GM18870 (cell line): ENCODE measurements at regions not wholly inside any gene's neighbourhood (a gene's known extent, or its start where the extent isn't known, plus 50 kb on each side); places are given as distances from the start of the nearest gene placed in this dataset.

Source experiments
- ATAC-seq: cut with Tn5 transposase; IDR thresholded peaks from one replicate; pipeline ENCODE4 v1.9.1; 2021; ENCODE audit warnings: moderate library complexity; ENCODE audit not compliant: unreplicated experiment

- ATAC-seq: no peak
Observed at GRCh38 chr9:90311811-90312210, 330.8 kb downstream of the DIRAS2 start.

GRCh38 chr9:90322296-90322695, 320.3 kb downstream of the DIRAS2 start:
- ATAC-seq: no peak

- no peak for ATAC-seq
Observed at GRCh38 chr9:90325913-90326653, 316.5 kb downstream of the DIRAS2 start.

GRCh38 chr9:90330231-90330630, 312.4 kb downstream of the DIRAS2 start:
- no peak for ATAC-seq

GRCh38 chr9:90331826-90332575, 310.6 kb downstream of the DIRAS2 start:
- no peak for ATAC-seq

- ATAC-seq: no peak
Observed at GRCh38 chr9:90333226-90333625, 309.4 kb downstream of the DIRAS2 start.

GRCh38 chr9:90340421-90340820, 302.2 kb downstream of the DIRAS2 start:
- ATAC-seq: no peak

- ATAC-seq: no peak
Observed at GRCh38 chr9:90342607-90343006, 300.0 kb downstream of the DIRAS2 start.

- no peak for ATAC-seq
Observed at GRCh38 chr9:90343366-90343765, 299.3 kb downstream of the DIRAS2 start.

- ATAC-seq: no peak
Observed at GRCh38 chr9:90343991-90344390, 298.6 kb downstream of the DIRAS2 start.

- no peak for ATAC-seq
Observed at GRCh38 chr9:90365666-90366065, 277.0 kb downstream of the DIRAS2 start.

- ATAC-seq: no peak
Observed at GRCh38 chr9:90368241-90368640, 274.4 kb downstream of the DIRAS2 start.

- no peak for ATAC-seq
Observed at GRCh38 chr9:90368928-90369327, 273.7 kb downstream of the DIRAS2 start.

GRCh38 chr9:90379771-90380170, 262.9 kb downstream of the DIRAS2 start:
- ATAC-seq: no peak

- no peak for ATAC-seq
Observed at GRCh38 chr9:90385146-90385545, 257.5 kb downstream of the DIRAS2 start.

GRCh38 chr9:90393365-90394152, 249.1 kb downstream of the DIRAS2 start:
- no peak for ATAC-seq

- ATAC-seq: no peak
Observed at GRCh38 chr9:90394871-90395270, 247.8 kb downstream of the DIRAS2 start.

- no peak for ATAC-seq
Observed at GRCh38 chr9:90400091-90400490, 242.5 kb downstream of the DIRAS2 start.

- ATAC-seq: no peak
Observed at GRCh38 chr9:90408659-90409058, 234.0 kb downstream of the DIRAS2 start.

- no peak for ATAC-seq
Observed at GRCh38 chr9:90419221-90419851, 223.3 kb downstream of the DIRAS2 start.

GRCh38 chr9:90420211-90420610, 222.4 kb downstream of the DIRAS2 start:
- ATAC-seq: no peak
